ENCODE measurements at regions not wholly inside any gene's neighbourhood (a gene's known extent, or its start where the extent isn't known, plus 50 kb on each side); places are given as distances from the start of the nearest gene placed in this dataset.

GRCh38 chr18:21162786-21163185 lies 51.2 kb upstream of the ROCK1 start:
- DNase-seq: no peak

- DNase-seq: peak; percentile 93 to 99
Observed at GRCh38 chr18:21163647-21164547, 52.3 kb upstream of the ROCK1 start.

- peak in 1 of 2 donors; percentile 60 for DNase-seq
Observed at GRCh38 chr18:21164548-21165095, 53.0 kb upstream of the ROCK1 start.

GRCh38 chr18:21167641-21168377 lies 56.2 kb upstream of the ROCK1 start:
- no peak for DNase-seq

- no peak for DNase-seq
Observed at GRCh38 chr18:21168880-21169279, 57.3 kb upstream of the ROCK1 start.

GRCh38 chr18:21177822-21178221 lies 64.2 kb upstream of the GREB1L start:
- peak; percentile 30 to 35 for DNase-seq

GRCh38 chr18:21179590-21180220 lies 62.3 kb upstream of the GREB1L start:
- DNase-seq: peak; percentile 79 to 83

- no peak for DNase-seq
Observed at GRCh38 chr18:21180588-21180987, 61.4 kb upstream of the GREB1L start.

GRCh38 chr18:21181766-21182165 lies 60.3 kb upstream of the GREB1L start:
- DNase-seq: peak; percentile 60 to 87

GRCh38 chr18:21183670-21184069 lies 58.4 kb upstream of the GREB1L start:
- DNase-seq: no peak

- DNase-seq: no peak
Observed at GRCh38 chr18:21184396-21184996, 57.5 kb upstream of the GREB1L start.

- DNase-seq: no peak
Observed at GRCh38 chr18:21187886-21188285, 54.1 kb upstream of the GREB1L start.

GRCh38 chr18:21191596-21192307 lies 50.3 kb upstream of the GREB1L start:
- DNase-seq: peak; percentile 61 to 77
